Testis (tissue), 2 donors: ENCODE measurements at regions not wholly inside any gene's neighbourhood (a gene's known extent, or its start where the extent isn't known, plus 50 kb on each side); places are given as distances from the start of the nearest gene placed in this dataset.

Experiments
- POLR2A ChIP-seq: fragments of 450-650 bp; IDR thresholded peaks from one replicate; pipeline ENCODE4 v1.6.1; 2017; ENCODE audit warnings: antibody characterized with exemption, mild to moderate bottlenecking, moderate library complexity
- TF ChIP-seq, protein P1 (sequence below), 3 experiments: fragments of 450-650 bp in 2 of 3; fragments of 200-600 bp in 1 of 3; sonication (generic) in 1 of 3; IDR thresholded peaks; one replicate each; pipeline ENCODE4 v1.5.1; 2016 to 2019; ENCODE audit warnings: antibody characterized with exemption in 3 of 3, mild to moderate bottlenecking in 2 of 3, moderate library complexity in 1 of 3

DNA sequence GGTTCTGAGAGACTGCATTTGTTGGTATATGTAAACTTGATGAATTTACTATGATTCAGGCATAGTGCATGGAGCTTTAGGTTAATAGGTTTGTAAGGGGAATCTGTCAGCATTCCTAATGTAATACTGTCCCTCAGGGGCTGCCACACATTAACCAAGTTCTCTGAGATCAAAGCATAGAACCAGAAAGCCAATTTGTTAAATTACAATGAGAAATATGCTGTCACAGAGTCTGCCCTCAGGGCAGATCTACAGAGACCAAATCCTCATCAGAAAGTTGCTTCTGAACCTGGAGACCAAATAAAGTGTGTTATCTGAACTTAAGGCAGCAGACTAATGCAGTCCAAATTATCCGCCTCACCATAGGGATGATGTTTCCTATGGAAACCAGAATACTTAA, 250.8 kb upstream of the HTR1E start:
- TF ChIP-seq, protein P1, sequence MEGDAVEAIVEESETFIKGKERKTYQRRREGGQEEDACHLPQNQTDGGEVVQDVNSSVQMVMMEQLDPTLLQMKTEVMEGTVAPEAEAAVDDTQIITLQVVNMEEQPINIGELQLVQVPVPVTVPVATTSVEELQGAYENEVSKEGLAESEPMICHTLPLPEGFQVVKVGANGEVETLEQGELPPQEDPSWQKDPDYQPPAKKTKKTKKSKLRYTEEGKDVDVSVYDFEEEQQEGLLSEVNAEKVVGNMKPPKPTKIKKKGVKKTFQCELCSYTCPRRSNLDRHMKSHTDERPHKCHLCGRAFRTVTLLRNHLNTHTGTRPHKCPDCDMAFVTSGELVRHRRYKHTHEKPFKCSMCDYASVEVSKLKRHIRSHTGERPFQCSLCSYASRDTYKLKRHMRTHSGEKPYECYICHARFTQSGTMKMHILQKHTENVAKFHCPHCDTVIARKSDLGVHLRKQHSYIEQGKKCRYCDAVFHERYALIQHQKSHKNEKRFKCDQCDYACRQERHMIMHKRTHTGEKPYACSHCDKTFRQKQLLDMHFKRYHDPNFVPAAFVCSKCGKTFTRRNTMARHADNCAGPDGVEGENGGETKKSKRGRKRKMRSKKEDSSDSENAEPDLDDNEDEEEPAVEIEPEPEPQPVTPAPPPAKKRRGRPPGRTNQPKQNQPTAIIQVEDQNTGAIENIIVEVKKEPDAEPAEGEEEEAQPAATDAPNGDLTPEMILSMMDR (IDR thresholded peaks at IDR 0.05): no peak
- no peak for TF ChIP-seq POLR2A
